GM21717 (cell line): ENCODE measurements at regions not wholly inside any gene's neighbourhood (a gene's known extent, or its start where the extent isn't known, plus 50 kb on each side); places are given as distances from the start of the nearest gene placed in this dataset.

Source experiments
- ATAC-seq: cut with Tn5 transposase; IDR thresholded peaks from one replicate; pipeline ENCODE4 v1.9.1; 2021; ENCODE audit warnings: mild to moderate bottlenecking, moderate library complexity; ENCODE audit not compliant: unreplicated experiment

GRCh38 chr15:95567686-95568085 is 762.8 kb upstream of the NR2F2 start:
- ATAC-seq: no peak

- ATAC-seq: no peak
Measured at GRCh38 chr15:95574053-95574452, 756.4 kb upstream of the NR2F2 start.

- ATAC-seq: no peak
Measured at GRCh38 chr15:95577927-95578326, 752.6 kb upstream of the NR2F2 start.

- ATAC-seq: no peak
Measured at GRCh38 chr15:95580121-95580520, 750.4 kb upstream of the NR2F2 start.

GRCh38 chr15:95581595-95581994 is 748.9 kb upstream of the NR2F2 start:
- no peak for ATAC-seq

- no peak for ATAC-seq
Measured at GRCh38 chr15:95584088-95584487, 746.4 kb upstream of the NR2F2 start.

- no peak for ATAC-seq
Measured at GRCh38 chr15:95588056-95588455, 742.4 kb upstream of the NR2F2 start.

GRCh38 chr15:95590533-95591044 is 739.9 kb upstream of the NR2F2 start:
- no peak for ATAC-seq

- ATAC-seq: no peak
Measured at GRCh38 chr15:95591270-95591669, 739.2 kb upstream of the NR2F2 start.

- ATAC-seq: no peak
Measured at GRCh38 chr15:95591886-95592285, 738.6 kb upstream of the NR2F2 start.

GRCh38 chr15:95594496-95594895 is 736.0 kb upstream of the NR2F2 start:
- ATAC-seq: no peak

- ATAC-seq: no peak
Measured at GRCh38 chr15:95595759-95596158, 734.7 kb upstream of the NR2F2 start.

- no peak for ATAC-seq
Measured at GRCh38 chr15:95596496-95596895, 734.0 kb upstream of the NR2F2 start.

GRCh38 chr15:95598251-95598855 is 732.1 kb upstream of the NR2F2 start:
- no peak for ATAC-seq

- no peak for ATAC-seq
Measured at GRCh38 chr15:95600367-95600766, 730.1 kb upstream of the NR2F2 start.

- no peak for ATAC-seq
Measured at GRCh38 chr15:95600884-95601283, 729.6 kb upstream of the NR2F2 start.

- ATAC-seq: no peak
Measured at GRCh38 chr15:95601525-95601924, 729.0 kb upstream of the NR2F2 start.

GRCh38 chr15:95603802-95604201 is 726.7 kb upstream of the NR2F2 start:
- no peak for ATAC-seq

- no peak for ATAC-seq
Measured at GRCh38 chr15:95604634-95605036, 725.9 kb upstream of the NR2F2 start.

- ATAC-seq: no peak
Measured at GRCh38 chr15:95605098-95605497, 725.4 kb upstream of the NR2F2 start.

- ATAC-seq: no peak
Measured at GRCh38 chr15:95606551-95606950, 723.9 kb upstream of the NR2F2 start.

GRCh38 chr15:95608371-95608770 is 722.1 kb upstream of the NR2F2 start:
- ATAC-seq: no peak

GRCh38 chr15:95609096-95609495 is 721.4 kb upstream of the NR2F2 start:
- no peak for ATAC-seq
